Spleen (tissue), 11 donors: ENCODE measurements at regions not wholly inside any gene's neighbourhood (a gene's known extent, or its start where the extent isn't known, plus 50 kb on each side); places are given as distances from the start of the nearest gene placed in this dataset.

Source experiments
- DNase-seq: peaks from one replicate; pipeline ENCODE4 v3.0.0-alpha.2; 2020
- H3K27ac ChIP-seq, 8 donors: fragments of 200-600 bp; sonication (generic) in 7 of 8; 1 replicate in 4 of 8; 2 replicates in 4 of 8; pipeline versions ENCODE4 v1.5.0 to v1.8.0; 2016 to 2021; ENCODE audit warnings: inconsistent platforms in 4 of 8, mild to moderate bottlenecking in 4 of 8, moderate library complexity in 1 of 8
- H3K27me3 ChIP-seq, 7 donors: fragments of 200-600 bp; sonication (generic) in 6 of 7; replicated peaks in 1 of 7; 1 replicate in 4 of 7; 2 replicates in 3 of 7; pipeline versions ENCODE4 v1.5.0 to v1.8.0; 2016 to 2021; ENCODE audit warnings: inconsistent platforms in 3 of 7, mild to moderate bottlenecking in 1 of 7
- H3K36me3 ChIP-seq, 6 donors: fragments of 200-600 bp; sonication (generic) in 5 of 6; 1 replicate in 4 of 6; 2 replicates in 2 of 6; pipeline versions ENCODE4 v1.5.0 to v1.8.0; 2016 to 2021; ENCODE audit warnings: inconsistent platforms in 2 of 6
- H3K4me1 ChIP-seq, 6 donors: fragments of 200-600 bp; sonication (generic) in 5 of 6; 1 replicate in 3 of 6; 2 replicates in 3 of 6; pipeline versions ENCODE4 v1.5.0 to v1.8.0; 2016 to 2021; ENCODE audit warnings: inconsistent platforms in 3 of 6
- H3K4me3 ChIP-seq, 8 donors: fragments of 200-600 bp; sonication (generic) in 7 of 8; 1 replicate in 4 of 8; 2 replicates in 4 of 8; pipeline versions ENCODE4 v1.5.0 to v1.8.0; 2016 to 2021; ENCODE audit warnings: inconsistent platforms in 4 of 8, mild to moderate bottlenecking in 4 of 8, moderate library complexity in 2 of 8
- H3K9me3 ChIP-seq, 8 donors: fragments of 200-600 bp; sonication (generic) in 7 of 8; 1 replicate in 4 of 8; 2 replicates in 4 of 8; pipeline versions ENCODE4 v1.5.0 to v1.8.0; 2016 to 2021; ENCODE audit warnings: inconsistent platforms in 4 of 8
- CTCF ChIP-seq, 11 experiments: fragments of 200-600 bp in 7 of 11; fragments of 450-650 bp in 4 of 11; sonication (generic) in 4 of 11; IDR thresholded peaks in 8 of 11; conservative IDR thresholded peaks in 3 of 11; 1 replicate in 7 of 11; 2 replicates in 4 of 11; pipeline versions ENCODE4 v1.4.0 to v1.8.0; 2016 to 2021; ENCODE audit warnings: antibody characterized with exemption in 11 of 11, inconsistent platforms in 4 of 11, mild to moderate bottlenecking in 1 of 11
- POLR2A ChIP-seq, 3 donors: fragments of 450-650 bp; IDR thresholded peaks; one replicate each; pipeline ENCODE4 v1.5.1; 2017; ENCODE audit warnings: antibody characterized with exemption in 3 of 3, mild to moderate bottlenecking in 1 of 3
- POLR2AphosphoS5 ChIP-seq, 3 donors: sonication (generic); formaldehyde crosslinking; IDR thresholded peaks; one replicate each; pipeline ENCODE4 v1.5.1; 2017; ENCODE audit warnings: antibody characterized with exemption in 3 of 3
- WGBS, 5 donors: extraction: QIAGEN DNeasy Blood & Tissue Kit in 3 of 5; methylation state at CpG; one replicate each; pipeline versions ENCODE4 v1.1.5 to v1.1.7; 2013 to 2018; 5-methylcytosine and 5-hydroxymethylcytosine counted together
- intact Hi-C: fragments of 100-400 bp; cut with DNase I; formaldehyde crosslinking; loops from one replicate; pipeline ENCODE4 v1.15.0; 2023; ENCODE audit warnings: low total_unique reads
- donor health status: healthy with polysubstance abuse.
- donor health status: DM: no; HTN: no; CAD: no; lungs with moderate emphysema.
- donor health status: DM: no; HTN: no; CAD: no.
- donor health status: Bipolar disorder and iron deficiency.
- donor health status: healthy.
- donor health status: DM: no; HTN: no; CAD: no.
- donor health status: DM: yes; HTN: yes; CAD: no.

GRCh38 chr11:106292526-106292925 lies 215.1 kb downstream of the AASDHPPT start:
- intact Hi-C loops = no loop called here
- Histone ChIP-seq H3K36me3 (no peaks in the 10 kb centered on the region), H3K4me3 (no peak overlapping the region), H3K4me1 (no peaks in the 10 kb centered on the region), H3K27me3 (no peaks in the 10 kb centered on the region), H3K27ac (no peak overlapping the region), H3K9me3 (no peaks in the 10 kb centered on the region)
- TF ChIP-seq POLR2AphosphoS5 (IDR thresholded peaks at IDR 0.05) (no peak), CTCF (IDR thresholded peaks at IDR 0.05 in 8 of 11, conservative IDR thresholded peaks at IDR 0.05 in 3 of 11) (no peak), POLR2A (IDR thresholded peaks at IDR 0.05) (no peak)
- 79 to 93% (median 89%) methylated on average over 3 of the region's 3 CpGs for WGBS, 5 donors
- DNase-seq = no peak

- no peaks in the 10 kb centered on the region for H3K36me3 ChIP-seq
- no peak overlapping the region for H3K4me3 ChIP-seq
- H3K27ac ChIP-seq = no peak overlapping the region
- H3K27me3 ChIP-seq = no peaks in the 10 kb centered on the region
- intact Hi-C loops = no loop called here
- no peaks in the 10 kb centered on the region for H3K4me1 ChIP-seq
- H3K9me3 ChIP-seq = peaks cover 0 to 27% (median 0%) of the 10 kb centered on the region in 8 donors
- DNase-seq = no peak
- TF ChIP-seq POLR2A (IDR thresholded peaks at IDR 0.05) (no peak), CTCF (IDR thresholded peaks at IDR 0.05 in 8 of 11, conservative IDR thresholded peaks at IDR 0.05 in 3 of 11) (no peak), POLR2AphosphoS5 (IDR thresholded peaks at IDR 0.05) (no peak)
Measured at GRCh38 chr11:106295974-106296373, 218.5 kb downstream of the AASDHPPT start.

- Histone ChIP-seq H3K27ac (no peak overlapping the region), H3K9me3 (peaks cover 0 to 58% (median 23%) of the 10 kb centered on the region in 8 donors), H3K36me3 (no peaks in the 10 kb centered on the region), H3K27me3 (no peaks in the 10 kb centered on the region), H3K4me3 (no peak overlapping the region), H3K4me1 (no peaks in the 10 kb centered on the region)
- DNase-seq = no peak
- TF ChIP-seq CTCF (IDR thresholded peaks at IDR 0.05 in 8 of 11, conservative IDR thresholded peaks at IDR 0.05 in 3 of 11) (no peak), POLR2AphosphoS5 (IDR thresholded peaks at IDR 0.05) (no peak)
- intact Hi-C loops = no loop called here
- 61 to 81% (median 74%) methylated on average over 2 of the region's 2 CpGs for WGBS, 5 donors
Measured at GRCh38 chr11:106302416-106302815, 225.0 kb downstream of the AASDHPPT start.

- intact Hi-C loops = no loop called here
- no peak for DNase-seq
- Histone ChIP-seq H3K27ac (no peak overlapping the region), H3K36me3 (no peaks in the 10 kb centered on the region), H3K4me3 (no peak overlapping the region), H3K27me3 (no peaks in the 10 kb centered on the region), H3K4me1 (no peaks in the 10 kb centered on the region), H3K9me3 (peaks cover 0 to 44% (median 23%) of the 10 kb centered on the region in 8 donors)
- TF ChIP-seq POLR2AphosphoS5 (IDR thresholded peaks at IDR 0.05) (no peak), CTCF (IDR thresholded peaks at IDR 0.05 in 8 of 11, conservative IDR thresholded peaks at IDR 0.05 in 3 of 11) (no peak)
Measured at GRCh38 chr11:106304274-106304673, 226.8 kb downstream of the AASDHPPT start.
